ENCODE measurements at regions not wholly inside any gene's neighbourhood (a gene's known extent, or its start where the extent isn't known, plus 50 kb on each side); places are given as distances from the start of the nearest gene placed in this dataset.

DNA sequence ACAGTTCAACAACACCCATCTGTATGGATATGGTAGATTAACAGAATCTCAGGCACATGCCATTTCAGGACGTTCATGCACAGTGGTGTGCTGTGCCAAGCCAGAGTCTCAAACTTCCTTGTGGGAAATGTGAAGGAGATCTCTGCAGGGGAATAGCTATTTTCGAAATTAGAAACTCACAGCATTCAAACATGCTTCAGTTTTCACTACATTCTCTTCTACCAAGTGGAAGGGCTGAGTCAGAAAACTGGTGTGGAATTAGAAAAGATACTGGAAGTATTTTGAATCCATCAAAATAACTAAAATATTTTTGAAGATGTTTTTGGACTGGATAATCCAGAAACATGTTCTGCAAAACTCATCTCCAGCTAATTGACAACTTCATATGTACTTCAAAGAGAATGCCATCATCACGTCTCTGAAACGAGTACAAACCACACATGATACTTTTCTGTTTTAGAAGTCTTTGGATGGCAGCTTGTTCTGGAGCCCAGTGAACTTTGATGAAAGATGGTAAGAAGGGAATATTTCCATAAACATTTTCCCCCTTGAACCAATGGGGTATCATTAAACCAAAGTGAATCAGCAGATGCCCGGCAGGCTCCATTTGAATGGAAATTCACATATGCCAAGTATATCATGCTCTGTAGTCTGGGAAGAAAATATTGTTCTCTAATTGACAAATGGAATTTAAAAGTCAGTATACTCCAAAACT lies 616.3 kb upstream of the IGFBP3 start:
- Mint-ChIP-seq H3K4me1 (ENCODE audit: low read depth) (peaks cover 8% of the 10 kb centered on the region; the same call in 1 of the 2 replicates), H3K27ac (no peak overlapping the region), H3K4me3 (no peak overlapping the region), H3K36me3 (ENCODE audit: low read depth) (peaks cover 6% of the 10 kb centered on the region), H3K27me3 (ENCODE audit: insufficient read depth) (no peaks in the 10 kb centered on the region; the same call in none of the 2 replicates), H3K9me3 (no peaks in the 10 kb centered on the region)
- DNase-seq, result no peak
- TF ChIP-seq, protein P1, sequence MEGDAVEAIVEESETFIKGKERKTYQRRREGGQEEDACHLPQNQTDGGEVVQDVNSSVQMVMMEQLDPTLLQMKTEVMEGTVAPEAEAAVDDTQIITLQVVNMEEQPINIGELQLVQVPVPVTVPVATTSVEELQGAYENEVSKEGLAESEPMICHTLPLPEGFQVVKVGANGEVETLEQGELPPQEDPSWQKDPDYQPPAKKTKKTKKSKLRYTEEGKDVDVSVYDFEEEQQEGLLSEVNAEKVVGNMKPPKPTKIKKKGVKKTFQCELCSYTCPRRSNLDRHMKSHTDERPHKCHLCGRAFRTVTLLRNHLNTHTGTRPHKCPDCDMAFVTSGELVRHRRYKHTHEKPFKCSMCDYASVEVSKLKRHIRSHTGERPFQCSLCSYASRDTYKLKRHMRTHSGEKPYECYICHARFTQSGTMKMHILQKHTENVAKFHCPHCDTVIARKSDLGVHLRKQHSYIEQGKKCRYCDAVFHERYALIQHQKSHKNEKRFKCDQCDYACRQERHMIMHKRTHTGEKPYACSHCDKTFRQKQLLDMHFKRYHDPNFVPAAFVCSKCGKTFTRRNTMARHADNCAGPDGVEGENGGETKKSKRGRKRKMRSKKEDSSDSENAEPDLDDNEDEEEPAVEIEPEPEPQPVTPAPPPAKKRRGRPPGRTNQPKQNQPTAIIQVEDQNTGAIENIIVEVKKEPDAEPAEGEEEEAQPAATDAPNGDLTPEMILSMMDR (IDR thresholded peaks at IDR 0.05), result no peak

DNA sequence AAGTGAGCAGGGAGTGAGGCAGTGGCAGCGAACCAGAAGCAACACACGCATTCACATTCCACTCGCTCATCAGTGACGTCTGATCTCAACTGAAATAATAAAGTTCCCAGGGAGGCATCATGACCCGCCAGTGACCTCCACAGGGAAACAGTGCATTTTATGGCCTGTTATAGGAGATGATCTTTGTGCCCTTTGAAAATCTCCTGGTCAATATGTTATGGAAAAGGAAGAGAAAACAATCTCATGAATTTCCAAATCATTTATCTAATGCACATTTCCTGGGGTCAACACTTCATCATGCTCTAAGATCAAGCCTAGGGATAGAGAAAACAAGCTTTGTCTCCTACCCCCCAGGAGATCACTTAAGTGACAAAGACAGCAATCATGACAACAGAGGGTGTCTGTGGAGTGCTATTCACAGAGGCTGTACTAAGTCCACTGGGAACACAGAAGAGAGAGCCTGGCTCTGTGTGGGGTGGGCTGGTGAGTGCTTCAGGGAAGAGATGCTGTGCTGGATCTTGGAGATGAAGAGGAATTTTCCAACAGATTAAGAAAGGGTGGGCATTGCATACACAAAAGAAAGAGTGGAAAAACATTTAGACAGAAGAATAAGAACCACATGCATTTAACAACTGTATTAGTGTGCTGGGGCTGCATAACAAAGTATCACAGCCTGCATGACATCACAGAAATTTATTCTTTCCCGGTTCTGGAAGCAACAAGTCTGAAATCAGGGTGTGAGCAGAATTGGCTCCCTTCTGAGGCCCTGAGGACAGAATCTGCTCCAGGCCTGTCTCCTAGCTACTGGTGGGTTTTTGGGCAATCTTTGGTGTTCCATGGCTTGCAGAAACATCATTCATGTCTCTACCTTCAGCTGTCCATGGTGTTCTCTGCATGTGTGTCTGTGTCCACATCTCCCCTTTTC lies 613.9 kb upstream of the IGFBP3 start:
- Mint-ChIP-seq H3K9me3 (no peaks in the 10 kb centered on the region; the same call in 1 of the 2 replicates), H3K4me3 (no peak overlapping the region), H3K27me3 (ENCODE audit: insufficient read depth) (no peaks in the 10 kb centered on the region; the same call in none of the 2 replicates), H3K36me3 (ENCODE audit: low read depth) (peaks cover 6% of the 10 kb centered on the region), H3K4me1 (ENCODE audit: low read depth) (peaks cover 8% of the 10 kb centered on the region; the same call in 1 of the 2 replicates), H3K27ac (no peak overlapping the region)
- TF ChIP-seq, protein P1 (IDR thresholded peaks at IDR 0.05), result no peak
- no peak for DNase-seq

DNA sequence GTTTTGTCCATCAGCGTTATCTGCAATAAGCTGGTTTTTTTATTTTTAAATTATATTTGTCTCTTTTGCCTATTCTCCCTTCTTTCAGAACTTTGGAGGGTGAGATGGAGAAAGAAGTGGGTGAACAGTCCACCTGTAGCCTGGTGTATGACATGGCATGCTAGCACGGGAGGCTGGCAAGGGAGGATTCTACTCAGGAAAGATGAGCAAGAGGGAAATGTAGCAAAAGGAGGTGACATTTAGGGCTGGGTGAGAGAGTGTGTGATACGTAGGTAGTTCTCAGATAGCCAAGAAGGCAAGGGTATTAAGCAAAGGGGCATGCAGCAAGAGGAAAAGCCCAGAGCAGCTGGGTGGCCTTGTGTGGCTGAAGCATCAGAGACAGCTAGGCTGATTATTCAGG lies 612.9 kb upstream of the IGFBP3 start:
- TF ChIP-seq, protein P1 (IDR thresholded peaks at IDR 0.05), result no peak
- no peak overlapping the region for H3K4me3 Mint-ChIP-seq
- H3K9me3 Mint-ChIP-seq, result no peaks in the 10 kb centered on the region; the same call in 1 of the 2 replicates
- no peaks in the 10 kb centered on the region; the same call in none of the 2 replicates for H3K27me3 Mint-ChIP-seq (ENCODE audit: insufficient read depth)
- no peak overlapping the region for H3K27ac Mint-ChIP-seq
- peaks cover 12% of the 10 kb centered on the region for H3K4me1 Mint-ChIP-seq (ENCODE audit: low read depth)
- peaks cover 6% of the 10 kb centered on the region for H3K36me3 Mint-ChIP-seq (ENCODE audit: low read depth)
- DNase-seq, result no peak

DNA sequence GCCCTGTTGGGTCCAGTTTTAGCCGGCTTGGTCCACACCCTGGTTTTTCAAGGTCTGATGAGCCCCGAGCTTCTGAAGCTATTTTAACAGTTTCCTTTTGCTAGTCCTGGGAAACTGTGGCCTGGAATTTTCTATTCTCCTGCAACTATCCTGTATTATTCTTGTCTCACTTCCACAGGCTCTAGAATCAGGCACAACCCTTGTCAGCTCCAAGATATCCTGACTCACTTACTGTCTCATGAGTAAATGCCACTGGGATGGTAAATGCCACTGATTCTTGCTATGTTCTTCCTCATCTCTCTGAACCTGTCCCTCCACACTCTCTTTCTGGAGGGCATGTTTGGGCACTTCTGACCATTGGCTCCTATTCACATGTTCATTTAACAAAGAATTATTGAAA lies 611.5 kb upstream of the IGFBP3 start:
- Mint-ChIP-seq H3K27ac (no peak overlapping the region), H3K36me3 (ENCODE audit: low read depth) (peaks cover 6% of the 10 kb centered on the region), H3K4me3 (no peak overlapping the region), H3K9me3 (no peaks in the 10 kb centered on the region; the same call in 1 of the 2 replicates), H3K4me1 (ENCODE audit: low read depth) (peaks cover 15% of the 10 kb centered on the region), H3K27me3 (ENCODE audit: insufficient read depth) (no peaks in the 10 kb centered on the region; the same call in none of the 2 replicates)
- TF ChIP-seq, protein P1 (IDR thresholded peaks at IDR 0.05), result no peak
- DNase-seq, result no peak

DNA sequence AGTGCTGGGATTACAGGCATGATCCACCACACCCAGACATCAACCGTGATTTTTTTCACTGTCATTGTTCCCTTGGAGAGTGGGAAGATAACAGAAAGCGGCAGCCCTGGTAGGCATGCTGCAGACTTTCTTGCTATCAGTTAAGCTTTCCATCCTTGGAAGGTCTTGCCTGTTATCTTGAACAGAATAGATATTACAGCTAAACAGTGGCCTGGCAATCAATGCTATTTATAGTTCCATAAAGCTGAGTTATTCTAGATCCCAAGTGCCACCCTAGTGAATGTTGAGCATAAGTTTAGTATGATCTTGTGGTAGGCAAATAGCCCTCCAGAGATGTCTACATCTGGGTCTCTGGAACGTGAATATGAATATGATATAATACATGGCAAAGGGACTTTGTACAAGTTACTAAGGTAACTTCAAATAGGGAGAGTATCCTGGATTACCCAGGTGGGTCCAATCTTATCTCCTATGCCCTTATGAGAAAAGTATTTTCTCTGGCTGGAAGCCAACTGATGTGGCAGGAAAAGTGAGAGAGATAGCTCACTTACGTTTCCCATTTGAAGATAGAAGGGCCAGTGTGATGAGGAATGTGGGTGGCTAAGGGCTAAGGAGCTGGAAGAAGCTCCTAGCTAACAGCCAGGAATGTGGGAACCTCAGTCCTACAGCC lies 609.1 kb upstream of the IGFBP3 start:
- H3K27me3 Mint-ChIP-seq (ENCODE audit: insufficient read depth), result peaks cover under 1% of the 10 kb centered on the region
- TF ChIP-seq, protein P1 (IDR thresholded peaks at IDR 0.05), result no peak
- DNase-seq, result no peak
- no peaks in the 10 kb centered on the region for H3K36me3 Mint-ChIP-seq (ENCODE audit: low read depth)
- H3K27ac Mint-ChIP-seq, result no peak overlapping the region
- H3K9me3 Mint-ChIP-seq, result no peaks in the 10 kb centered on the region; the same call in 1 of the 2 replicates
- peaks cover 8% of the 10 kb centered on the region for H3K4me1 Mint-ChIP-seq (ENCODE audit: low read depth)
- H3K4me3 Mint-ChIP-seq, result no peak overlapping the region
